SHP77 treated with DMSO at 0.1 percent for 48 hours (cell line): ENCODE measurements at regions not wholly inside any gene's neighbourhood (a gene's known extent, or its start where the extent isn't known, plus 50 kb on each side); places are given as distances from the start of the nearest gene placed in this dataset.
"Not testable (repeated sequence)": the region's sequence is repeated elsewhere in the genome, so short reads cannot be mapped to it uniquely, and the experiment has no call there.

ENCODE experiments used
- DNase-seq: peaks from one replicate; lab custom pipeline; 2025; lab: John Stamatoyannopoulos, UW

GRCh38 chr2:34703292-34703691, 1104.2 kb upstream of the FAM98A start:
- DNase-seq = no peak

DNA sequence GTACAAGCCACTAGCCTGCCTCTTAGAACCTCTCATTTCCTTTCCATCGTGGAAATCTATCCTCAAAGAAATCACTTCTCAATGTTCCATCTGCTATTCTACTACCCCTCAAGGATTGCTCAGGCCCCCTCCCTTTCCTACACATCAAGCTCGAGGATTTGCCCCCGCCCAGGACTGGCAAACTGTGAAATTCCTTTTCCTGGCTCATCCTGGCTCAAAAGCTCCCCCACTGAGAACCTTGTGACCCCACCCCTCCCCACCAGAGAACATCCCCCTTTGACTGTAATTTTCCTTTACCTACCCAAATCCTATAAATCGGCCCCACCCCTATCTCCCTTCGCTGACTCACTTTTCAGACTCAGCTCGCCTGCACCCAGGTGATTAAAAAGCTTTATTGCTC, 1103.3 kb upstream of the FAM98A start:
- not testable (repeated sequence) for DNase-seq

DNA sequence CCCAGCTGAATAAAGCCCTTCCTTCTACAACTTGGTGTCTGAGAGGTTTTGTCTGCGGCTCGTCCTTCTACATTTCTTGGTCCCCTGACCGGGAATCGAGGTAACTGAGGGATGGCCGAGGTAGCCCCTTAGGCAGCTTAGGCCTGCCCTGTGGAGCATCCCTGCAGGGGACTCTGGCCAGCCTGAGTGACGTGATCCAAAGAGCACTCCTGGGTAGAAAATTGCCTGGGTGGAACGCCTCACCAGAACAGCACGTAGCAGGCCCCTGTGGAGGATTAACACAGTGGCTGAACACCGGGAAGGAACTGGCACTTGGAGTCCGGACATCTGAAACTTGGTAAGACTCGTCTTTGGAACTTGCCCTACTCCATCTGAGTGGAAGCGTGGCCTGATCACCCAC, 1078.5 kb upstream of the FAM98A start:
- not testable (repeated sequence) for DNase-seq

DNA sequence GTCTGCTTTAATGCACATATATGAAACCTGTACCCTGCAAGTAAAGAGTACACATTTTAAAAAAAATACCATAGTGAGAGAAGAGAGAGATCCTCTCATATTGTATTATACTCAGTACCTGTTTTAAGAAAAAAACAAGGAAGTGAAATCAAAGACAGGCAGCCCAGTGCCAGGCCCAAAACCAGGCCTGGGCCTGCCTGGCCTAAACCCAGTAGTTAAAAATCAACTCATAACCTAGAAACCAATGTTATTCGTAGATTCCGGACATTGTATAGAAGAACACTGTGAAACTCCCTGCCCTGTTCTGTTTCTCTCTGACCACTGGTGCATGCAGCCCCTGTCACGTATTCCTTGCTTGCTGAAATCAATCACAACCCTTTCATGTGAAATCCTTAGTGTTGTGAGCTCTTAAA, 1078.0 kb upstream of the FAM98A start:
- DNase-seq = not testable (repeated sequence)

- no peak for DNase-seq
These were observed 1071.4 kb upstream of the FAM98A start for GRCh38 chr2:34670482-34670881.

DNA sequence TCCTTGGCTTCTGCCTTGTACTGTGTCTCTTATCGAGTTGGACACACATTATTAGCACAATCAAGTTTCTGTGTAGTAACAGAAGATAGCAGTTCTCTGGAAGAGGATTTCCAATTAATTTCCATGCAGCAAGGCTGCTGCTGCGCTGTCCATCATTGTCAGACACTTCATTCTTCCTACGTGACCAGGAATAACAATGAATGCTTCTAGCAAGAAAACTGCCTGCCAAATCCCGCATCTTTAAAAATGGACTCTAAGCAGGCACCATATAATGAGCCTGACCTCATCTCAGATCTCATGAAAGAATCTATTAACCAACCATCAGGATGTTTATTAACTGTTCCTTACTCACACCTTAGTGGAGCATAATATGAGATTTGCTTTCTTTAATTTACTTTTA, 1067.7 kb upstream of the FAM98A start:
- no peak for DNase-seq

GRCh38 chr2:34664266-34664665, 1065.2 kb upstream of the FAM98A start:
- no peak for DNase-seq

- no peak for DNase-seq
These were observed 1064.2 kb upstream of the FAM98A start for GRCh38 chr2:34663314-34663713.

DNA sequence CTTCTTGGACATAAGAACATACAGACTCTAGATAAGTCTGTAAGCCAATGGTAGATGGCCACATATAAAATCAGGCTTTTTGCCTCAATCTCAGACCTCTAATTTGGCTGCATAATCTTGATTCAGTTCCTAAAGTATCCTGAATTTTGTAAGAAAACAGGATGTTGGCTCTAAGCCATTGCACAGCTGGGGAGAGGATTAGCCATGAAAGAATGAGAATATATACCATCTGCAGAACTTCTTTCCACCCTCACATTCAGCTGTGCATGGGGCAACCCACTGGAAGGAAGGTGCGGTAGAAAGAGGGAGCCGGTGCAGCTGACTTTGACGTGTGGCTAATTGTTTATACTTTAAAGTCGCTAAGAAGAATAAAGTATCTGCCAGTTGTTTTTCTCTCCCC, 1061.6 kb upstream of the FAM98A start:
- DNase-seq = no peak

GRCh38 chr2:34656632-34657031, 1057.5 kb upstream of the FAM98A start:
- DNase-seq = no peak

GRCh38 chr2:34652636-34653035, 1053.5 kb upstream of the FAM98A start:
- no peak for DNase-seq

- DNase-seq = no peak
These were observed 1047.8 kb upstream of the FAM98A start for GRCh38 chr2:34646901-34647300.

- DNase-seq = no peak
These were observed 1033.2 kb upstream of the FAM98A start for GRCh38 chr2:34632327-34632726.

DNA sequence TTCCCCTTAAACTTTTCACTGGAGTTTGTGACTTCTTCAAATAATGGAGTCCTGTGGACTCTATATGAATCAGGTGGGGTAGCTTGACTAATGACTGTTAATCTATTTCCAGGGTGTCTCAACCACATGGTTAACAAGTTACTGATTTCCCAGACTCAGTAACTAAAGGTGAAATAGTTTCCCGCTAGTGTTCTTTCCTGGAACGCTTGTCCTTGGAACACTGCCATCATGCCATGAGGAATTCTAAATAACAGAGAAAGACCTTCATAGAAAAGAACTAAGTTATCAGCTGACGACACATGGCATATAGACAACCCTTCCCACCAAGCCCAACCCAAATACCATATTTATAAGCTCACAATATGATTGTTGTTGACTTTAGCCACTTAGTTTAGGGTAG, 1027.9 kb upstream of the FAM98A start:
- DNase-seq = no peak

- no peak for DNase-seq
These were observed 1005.1 kb upstream of the FAM98A start for GRCh38 chr2:34604164-34604563.

GRCh38 chr2:34602262-34602661, 1003.2 kb upstream of the FAM98A start:
- DNase-seq = no peak

GRCh38 chr2:34601561-34601960, 1002.5 kb upstream of the FAM98A start:
- DNase-seq = no peak

- DNase-seq = no peak
These were observed 979.5 kb upstream of the FAM98A start for GRCh38 chr2:34578641-34579040.

GRCh38 chr2:34570266-34570872, 971.3 kb upstream of the FAM98A start:
- no peak for DNase-seq

GRCh38 chr2:34567128-34567527, 968.0 kb upstream of the FAM98A start:
- DNase-seq = no peak

DNA sequence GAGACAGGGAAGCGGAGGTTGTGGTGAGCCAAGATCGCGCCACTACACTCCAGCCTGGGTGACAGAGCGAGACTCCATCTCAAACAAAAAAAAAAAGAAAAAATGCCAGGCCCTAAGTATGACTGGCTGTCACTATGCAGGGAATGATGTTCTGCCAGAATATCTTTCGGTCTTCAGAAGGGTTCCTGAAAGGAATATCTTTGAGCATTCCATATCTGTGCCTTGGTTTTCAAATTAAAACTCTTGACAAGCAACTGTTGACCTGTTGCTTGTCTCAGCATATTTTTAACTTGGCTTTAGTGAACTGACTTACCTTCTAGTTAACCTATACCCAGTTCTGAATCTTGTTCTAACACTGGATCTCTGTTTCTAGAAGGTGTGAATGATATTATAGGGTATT, 953.2 kb upstream of the FAM98A start:
- no peak for DNase-seq

DNA sequence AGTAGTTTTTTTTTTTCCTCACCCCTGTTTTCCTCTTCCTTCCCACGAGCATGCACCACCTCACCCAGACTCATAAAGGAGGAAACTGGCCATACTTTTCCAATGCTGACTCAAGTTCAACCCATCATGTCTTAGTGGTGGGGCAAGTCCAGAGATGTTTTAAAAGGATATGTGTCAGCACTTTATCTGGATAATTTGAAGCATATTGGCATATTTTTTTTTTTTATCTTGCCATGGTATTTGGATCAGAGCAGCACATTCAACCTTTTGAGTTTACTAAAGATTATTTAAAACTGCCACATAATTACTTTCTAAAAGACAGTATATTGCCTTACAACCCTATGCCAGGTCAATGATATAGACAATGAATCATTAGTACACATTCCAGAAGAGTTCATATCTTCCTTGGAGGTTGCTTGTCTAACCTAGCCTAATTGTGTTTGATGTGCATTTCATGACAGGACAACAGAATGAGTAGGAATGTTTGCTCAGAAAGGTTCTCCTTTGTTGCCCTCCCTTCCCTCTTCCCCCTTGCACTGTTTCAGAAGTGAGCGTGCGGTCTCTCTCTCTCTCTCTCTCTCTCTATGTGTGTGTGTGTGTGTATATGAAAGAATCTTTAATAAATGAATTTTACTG, 950.7 kb upstream of the FAM98A start:
- no peak for DNase-seq

- DNase-seq = no peak
These were observed 948.8 kb upstream of the FAM98A start for GRCh38 chr2:34547900-34548299.

GRCh38 chr2:34547340-34547739, 948.2 kb upstream of the FAM98A start:
- no peak for DNase-seq
